H1 (cell line): ENCODE measurements at regions not wholly inside any gene's neighbourhood (a gene's known extent, or its start where the extent isn't known, plus 50 kb on each side); places are given as distances from the start of the nearest gene placed in this dataset.

Experiments used
- CHD1 ChIP-seq: IDR thresholded peaks from 2 replicates; pipeline ENCODE4 v1.6.1; 2012; ENCODE audit warnings: low read depth, low read length, improper control_type of control experiment
- CREB1 ChIP-seq: IDR thresholded peaks from 2 replicates; pipeline ENCODE4 v1.6.1; 2012; ENCODE audit warnings: inconsistent platforms
- EP300 ChIP-seq, 2 experiments: IDR thresholded peaks; 1 replicate in 1 of 2; 2 replicates in 1 of 2; pipeline ENCODE4 v1.6.1; 2011 to 2012; ENCODE audit warnings: low read depth in 2 of 2, low read length in 2 of 2, mild to moderate bottlenecking in 2 of 2, borderline replicate concordance in 1 of 2, inconsistent platforms in 1 of 2, moderate library complexity in 1 of 2
- YY1 ChIP-seq: IDR thresholded peaks from 2 replicates; pipeline ENCODE4 v1.6.1; 2011; ENCODE audit warnings: low read depth, mild to moderate bottlenecking, low read length

DNA sequence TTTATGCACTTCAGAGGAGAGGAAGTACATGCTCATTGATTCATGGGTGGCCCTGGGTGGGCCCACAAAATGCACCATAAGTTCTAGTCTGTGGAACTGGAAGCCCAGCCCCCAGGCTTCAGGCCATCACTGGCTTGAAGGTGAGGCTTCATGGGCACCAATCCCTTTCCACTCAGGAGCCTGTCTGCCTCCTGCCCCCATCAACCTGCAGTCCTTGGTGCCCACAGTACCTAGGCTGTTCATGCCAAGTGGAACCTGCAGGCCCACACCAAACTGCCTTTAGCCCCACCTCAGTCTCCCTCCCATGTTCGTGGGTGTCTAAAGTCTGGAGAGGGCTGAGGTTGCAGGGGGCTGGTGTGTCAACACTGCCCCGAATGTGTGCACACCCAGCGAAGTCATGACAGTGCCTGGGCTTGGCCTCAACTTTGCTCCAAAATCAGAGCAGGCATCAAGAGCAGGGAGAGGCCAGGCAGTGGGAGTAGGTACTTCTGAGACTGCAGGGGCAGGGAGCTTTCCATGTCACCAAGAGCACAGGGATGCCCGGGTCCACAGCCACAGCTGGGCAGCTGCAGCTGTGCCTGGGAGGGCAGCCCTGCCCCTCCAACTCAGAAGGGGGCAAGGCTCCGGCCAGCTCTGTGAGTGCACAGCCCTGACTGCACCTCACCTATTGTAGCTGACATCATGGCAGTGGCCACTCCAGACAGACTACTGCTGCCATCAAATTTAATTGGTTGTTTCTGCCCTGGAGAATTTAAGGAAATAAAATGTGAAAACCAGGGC lies 1250.4 kb upstream of the IGFBP7 start (continued):
- TF ChIP-seq CHD1 (no peak), YY1 (no peak), CREB1 (no peak), EP300 (IDR thresholded peaks at IDR 0.05; ENCODE audit: borderline replicate concordance in 1 of 2, low read depth in 2 of 2, low read length in 2 of 2) (no peak)
